MM.1S (cell line): ENCODE measurements at regions not wholly inside any gene's neighbourhood (a gene's known extent, or its start where the extent isn't known, plus 50 kb on each side); places are given as distances from the start of the nearest gene placed in this dataset.

Experiments
- DNase-seq: peaks from one replicate; pipeline ENCODE4 v3.0.0-alpha.2; 2015
- H2AFZ ChIP-seq: fragments of 300-600 bp; sonication (generic); 2 replicates; pipeline ENCODE4 v1.6.0; 2016; ENCODE audit warnings: antibody characterized with exemption, low read length
- H3F3A ChIP-seq: fragments of 300-600 bp; sonication (generic); 2 replicates; pipeline ENCODE4 v1.6.1; 2016; ENCODE audit warnings: mild to moderate bottlenecking, antibody characterized with exemption, low read length, moderate library complexity, mixed read lengths; ENCODE audit not compliant: insufficient read depth
- H3K27ac ChIP-seq: fragments of 300-600 bp; sonication (generic); 2 replicates; pipeline ENCODE4 v1.5.1; 2016; ENCODE audit warnings: mild to moderate bottlenecking, low read length
- H3K27me3 ChIP-seq: fragments of 300-600 bp; sonication (generic); replicated peaks from 2 replicates; pipeline ENCODE4 v1.6.0; 2016; ENCODE audit warnings: low read length; ENCODE audit not compliant: insufficient read depth
- H3K36me3 ChIP-seq: fragments of 300-600 bp; sonication (generic); replicated peaks from 2 replicates; pipeline ENCODE4 v1.6.1; 2016; ENCODE audit warnings: mild to moderate bottlenecking, low read length, mixed read lengths; ENCODE audit not compliant: insufficient read depth
- H3K4me1 ChIP-seq: fragments of 300-600 bp; sonication (generic); 2 replicates; pipeline ENCODE4 v1.6.1; 2016; ENCODE audit warnings: low read length, mixed read lengths
- H3K4me2 ChIP-seq: fragments of 300-600 bp; sonication (generic); 2 replicates; pipeline ENCODE4 v1.6.0; 2016; ENCODE audit warnings: low read depth, low read length
- H3K4me3 ChIP-seq: fragments of 300-600 bp; sonication (generic); 2 replicates; pipeline ENCODE4 v1.5.1; 2016; ENCODE audit warnings: low read length, mixed read lengths
- H3K79me2 ChIP-seq: fragments of 300-600 bp; sonication (generic); 2 replicates; pipeline ENCODE4 v1.6.1; 2016; ENCODE audit warnings: mixed run types, low read length, mixed read lengths
- H3K9ac ChIP-seq: fragments of 300-600 bp; sonication (generic); 2 replicates; pipeline ENCODE4 v1.6.1; 2016; ENCODE audit warnings: low read length, mixed read lengths
- H3K9me2 ChIP-seq: fragments of 300-600 bp; sonication (generic); replicated peaks from 2 replicates; pipeline ENCODE4 v1.6.1; 2016; ENCODE audit warnings: mild to moderate bottlenecking, low read length, mixed read lengths; ENCODE audit not compliant: insufficient read depth
- H3K9me3 ChIP-seq: fragments of 300-600 bp; sonication (generic); replicated peaks from 2 replicates; pipeline ENCODE4 v1.6.1; 2016; ENCODE audit warnings: mild to moderate bottlenecking, low read length, mixed read lengths; ENCODE audit not compliant: insufficient read depth
- H4K20me1 ChIP-seq: fragments of 300-600 bp; sonication (generic); 2 replicates; pipeline ENCODE4 v1.6.1; 2016; ENCODE audit warnings: mild to moderate bottlenecking, low read length, moderate library complexity, mixed read lengths; ENCODE audit not compliant: insufficient read depth
- EZH2 ChIP-seq: fragments of 300-600 bp; sonication (generic); optimal IDR thresholded peaks from 2 replicates; pipeline ENCODE3; 2017; ENCODE audit warnings: low read depth, mild to moderate bottlenecking, antibody characterized with exemption, low read length, mixed read lengths
- EZH2phosphoT487 ChIP-seq: fragments of 300-600 bp; sonication (generic); IDR thresholded peaks from 2 replicates; pipeline ENCODE4 v1.6.1; 2018; ENCODE audit warnings: antibody characterized with exemption, low read length
- TF ChIP-seq, protein P1 (sequence below): fragments of 300-600 bp; sonication (generic); IDR thresholded peaks from 2 replicates; pipeline ENCODE4 v1.5.1; 2016; ENCODE audit warnings: antibody characterized with exemption, low read length, mixed read lengths

DNA sequence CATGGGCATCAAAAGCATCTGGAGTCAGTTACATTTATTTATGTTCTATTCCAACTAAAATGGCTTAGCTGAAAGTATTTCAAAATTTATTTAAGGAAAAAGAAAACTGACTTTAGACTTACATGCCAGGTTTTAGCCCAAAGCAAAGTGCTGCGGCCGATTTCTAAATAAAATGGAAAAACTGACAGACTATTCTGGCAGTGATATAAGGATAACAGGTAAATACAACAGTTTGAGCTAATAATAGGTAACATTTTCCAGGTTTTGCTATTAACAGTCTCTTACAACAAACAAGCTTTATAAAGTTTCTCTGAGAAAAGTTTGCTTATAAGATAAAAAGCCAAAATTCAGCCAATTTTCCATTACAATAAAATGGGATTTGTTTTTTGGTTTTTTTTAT lies 937.2 kb upstream of the FLRT2 start:
- H3K27me3 ChIP-seq = no peaks in the 10 kb centered on the region
- no peak for DNase-seq
- H3K4me2 ChIP-seq = no peak overlapping the region
- no peaks in the 10 kb centered on the region for H4K20me1 ChIP-seq
- no peaks in the 10 kb centered on the region for H3F3A ChIP-seq
- no peaks in the 10 kb centered on the region for H3K9me3 ChIP-seq
- no peaks in the 10 kb centered on the region for H3K9me2 ChIP-seq
- H3K4me3 ChIP-seq = no peak overlapping the region
- H3K27ac ChIP-seq = no peak overlapping the region
- no peaks in the 10 kb centered on the region for H3K4me1 ChIP-seq
- no peaks in the 10 kb centered on the region for H3K79me2 ChIP-seq
- no peak overlapping the region for H3K9ac ChIP-seq
- H3K36me3 ChIP-seq = no peaks in the 10 kb centered on the region
- H2AFZ ChIP-seq = no peak overlapping the region
- TF ChIP-seq EZH2phosphoT487 (no peak), EZH2 (no peak)
- TF ChIP-seq, protein P1, sequence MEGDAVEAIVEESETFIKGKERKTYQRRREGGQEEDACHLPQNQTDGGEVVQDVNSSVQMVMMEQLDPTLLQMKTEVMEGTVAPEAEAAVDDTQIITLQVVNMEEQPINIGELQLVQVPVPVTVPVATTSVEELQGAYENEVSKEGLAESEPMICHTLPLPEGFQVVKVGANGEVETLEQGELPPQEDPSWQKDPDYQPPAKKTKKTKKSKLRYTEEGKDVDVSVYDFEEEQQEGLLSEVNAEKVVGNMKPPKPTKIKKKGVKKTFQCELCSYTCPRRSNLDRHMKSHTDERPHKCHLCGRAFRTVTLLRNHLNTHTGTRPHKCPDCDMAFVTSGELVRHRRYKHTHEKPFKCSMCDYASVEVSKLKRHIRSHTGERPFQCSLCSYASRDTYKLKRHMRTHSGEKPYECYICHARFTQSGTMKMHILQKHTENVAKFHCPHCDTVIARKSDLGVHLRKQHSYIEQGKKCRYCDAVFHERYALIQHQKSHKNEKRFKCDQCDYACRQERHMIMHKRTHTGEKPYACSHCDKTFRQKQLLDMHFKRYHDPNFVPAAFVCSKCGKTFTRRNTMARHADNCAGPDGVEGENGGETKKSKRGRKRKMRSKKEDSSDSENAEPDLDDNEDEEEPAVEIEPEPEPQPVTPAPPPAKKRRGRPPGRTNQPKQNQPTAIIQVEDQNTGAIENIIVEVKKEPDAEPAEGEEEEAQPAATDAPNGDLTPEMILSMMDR = no peak

DNA sequence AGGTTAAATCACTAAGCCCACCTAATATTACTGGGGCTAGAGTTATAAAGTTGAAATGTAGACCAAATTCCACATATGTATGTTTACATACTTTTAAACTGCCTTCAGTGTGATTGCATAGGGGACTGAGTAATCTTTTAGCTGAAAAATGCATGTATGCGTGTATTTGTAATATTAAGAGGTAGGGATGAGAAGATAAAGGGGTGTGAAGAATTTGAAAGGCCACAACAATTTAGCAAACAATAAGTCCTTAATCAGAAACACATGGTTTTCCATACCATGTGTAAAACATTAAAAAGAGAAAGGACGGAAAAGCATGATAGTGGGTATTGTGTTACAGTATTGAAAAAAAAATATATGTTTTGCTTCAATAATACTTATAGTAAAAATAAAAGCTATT lies 919.9 kb upstream of the FLRT2 start:
- no peak overlapping the region for H3K4me2 ChIP-seq
- H3K4me1 ChIP-seq = no peaks in the 10 kb centered on the region
- H3K36me3 ChIP-seq = no peaks in the 10 kb centered on the region
- H3K27ac ChIP-seq = no peak overlapping the region
- no peaks in the 10 kb centered on the region for H3F3A ChIP-seq
- no peaks in the 10 kb centered on the region for H4K20me1 ChIP-seq
- no peak for DNase-seq
- no peak overlapping the region for H2AFZ ChIP-seq
- TF ChIP-seq, protein P1 = no peak
- no peak for TF ChIP-seq EZH2
- no peak for TF ChIP-seq EZH2phosphoT487
- no peaks in the 10 kb centered on the region for H3K9me3 ChIP-seq
- no peak overlapping the region for H3K4me3 ChIP-seq
- H3K9me2 ChIP-seq = no peaks in the 10 kb centered on the region
- no peak overlapping the region for H3K9ac ChIP-seq
- no peaks in the 10 kb centered on the region for H3K27me3 ChIP-seq
- no peaks in the 10 kb centered on the region for H3K79me2 ChIP-seq

DNA sequence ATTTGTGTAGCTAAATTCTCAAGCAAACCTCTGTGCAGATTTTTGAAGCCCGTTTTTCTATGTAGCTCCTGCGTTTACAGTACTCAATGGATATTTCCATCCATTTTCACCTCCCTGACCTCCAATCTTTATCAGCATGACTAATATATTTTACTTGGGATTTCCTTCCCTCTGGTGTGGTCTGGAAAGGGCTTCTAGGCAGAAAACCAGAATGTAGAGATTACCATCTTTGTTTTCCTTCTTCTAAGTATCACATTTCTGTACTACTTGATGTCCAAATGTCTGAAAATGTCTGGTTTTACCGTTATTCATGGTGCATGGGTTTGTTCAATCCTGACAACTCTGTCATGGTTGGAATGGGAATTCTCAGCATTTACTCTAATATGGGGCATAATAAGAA lies 907.6 kb upstream of the FLRT2 start:
- no peaks in the 10 kb centered on the region for H3K9me3 ChIP-seq
- no peaks in the 10 kb centered on the region for H3K9me2 ChIP-seq
- no peaks in the 10 kb centered on the region for H3K27me3 ChIP-seq
- H3K4me2 ChIP-seq = no peak overlapping the region
- H2AFZ ChIP-seq = no peak overlapping the region
- no peaks in the 10 kb centered on the region for H3K79me2 ChIP-seq
- DNase-seq = no peak
- no peaks in the 10 kb centered on the region for H3K36me3 ChIP-seq
- H3K9ac ChIP-seq = no peak overlapping the region
- no peaks in the 10 kb centered on the region for H3K4me1 ChIP-seq
- H3K27ac ChIP-seq = no peak overlapping the region
- H4K20me1 ChIP-seq = no peaks in the 10 kb centered on the region
- no peak overlapping the region for H3K4me3 ChIP-seq
- no peak for TF ChIP-seq EZH2phosphoT487
- TF ChIP-seq EZH2 = no peak
- TF ChIP-seq, protein P1 = no peak
- no peaks in the 10 kb centered on the region for H3F3A ChIP-seq

DNA sequence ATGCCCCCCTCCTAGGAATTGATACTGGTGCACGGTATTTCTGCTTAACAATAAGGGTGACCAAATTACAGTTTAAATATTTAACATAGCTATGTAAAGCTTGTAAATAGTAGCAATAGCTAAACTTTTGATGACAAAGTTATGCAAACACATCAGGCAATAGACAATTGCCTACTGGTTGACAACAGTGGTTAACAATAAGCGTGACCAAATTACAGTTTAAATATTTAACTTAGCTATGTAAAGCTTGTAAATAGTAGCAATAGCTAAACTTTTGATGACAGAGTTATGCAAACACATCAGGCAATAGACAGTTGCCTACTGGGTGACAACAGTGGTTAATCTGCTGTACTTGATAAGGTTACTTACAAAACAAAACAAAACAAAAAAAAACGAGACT lies 886.5 kb upstream of the FLRT2 start:
- Histone ChIP-seq H3K4me2 (no peak overlapping the region), H3K4me1 (no peaks in the 10 kb centered on the region), H3K79me2 (no peaks in the 10 kb centered on the region), H3K4me3 (no peak overlapping the region), H3K9me2 (no peaks in the 10 kb centered on the region), H3K9ac (no peak overlapping the region), H3K9me3 (no peaks in the 10 kb centered on the region), H3K36me3 (no peaks in the 10 kb centered on the region), H2AFZ (no peak overlapping the region), H3K27ac (no peak overlapping the region), H3F3A (no peaks in the 10 kb centered on the region), H3K27me3 (no peaks in the 10 kb centered on the region), H4K20me1 (no peaks in the 10 kb centered on the region)
- TF ChIP-seq, protein P1 = no peak
- TF ChIP-seq EZH2 = no peak
- TF ChIP-seq EZH2phosphoT487 = no peak
- DNase-seq = no peak
